Pulmonary artery endothelial cell (primary cell): ENCODE measurements at regions not wholly inside any gene's neighbourhood (a gene's known extent, or its start where the extent isn't known, plus 50 kb on each side); places are given as distances from the start of the nearest gene placed in this dataset.
"Not testable (repeated sequence)": the region's sequence is repeated elsewhere in the genome, so short reads cannot be mapped to it uniquely, and the experiment has no call there.

Source experiments
- DNase-seq: peaks from one replicate; pipeline ENCODE4 v3.0.0-alpha.2; 2011; ENCODE audit warnings: low read depth, low spot score

- DNase-seq, result no peak
Measured at GRCh38 chr4:120636120-120636630, 286.4 kb downstream of the PRDM5 start.

GRCh38 chr4:120633810-120634209 lies 288.7 kb downstream of the PRDM5 start:
- no peak for DNase-seq

- DNase-seq, result no peak
Measured at GRCh38 chr4:120630427-120630826, 292.1 kb downstream of the PRDM5 start.

- DNase-seq, result no peak
Measured at GRCh38 chr4:120629546-120630108, 292.9 kb downstream of the PRDM5 start.

GRCh38 chr4:120622601-120623000 lies 299.9 kb downstream of the PRDM5 start:
- no peak for DNase-seq

- DNase-seq, result no peak
Measured at GRCh38 chr4:120617171-120617570, 305.4 kb downstream of the PRDM5 start.

GRCh38 chr4:120616041-120616440 lies 306.5 kb downstream of the PRDM5 start:
- DNase-seq, result no peak

- DNase-seq, result no peak
Measured at GRCh38 chr4:120613778-120614177, 308.7 kb downstream of the PRDM5 start.

GRCh38 chr4:120611092-120611491 lies 311.4 kb downstream of the PRDM5 start:
- DNase-seq, result no peak

- DNase-seq, result no peak
Measured at GRCh38 chr4:120591038-120591437, 331.5 kb downstream of the PRDM5 start.

GRCh38 chr4:120589787-120590186 lies 332.7 kb downstream of the PRDM5 start:
- DNase-seq, result no peak

- no peak for DNase-seq
Measured at GRCh38 chr4:120568731-120569130, 353.8 kb downstream of the PRDM5 start.

- DNase-seq, result no peak
Measured at GRCh38 chr4:120561648-120562047, 360.9 kb downstream of the PRDM5 start.

GRCh38 chr4:120557372-120557771 lies 365.2 kb downstream of the PRDM5 start:
- no peak for DNase-seq

- DNase-seq, result no peak
Measured at GRCh38 chr4:120555058-120555457, 367.5 kb downstream of the PRDM5 start.

GRCh38 chr4:120554086-120554485 lies 368.4 kb downstream of the PRDM5 start:
- DNase-seq, result no peak

GRCh38 chr4:120550624-120551220 lies 371.8 kb downstream of the PRDM5 start:
- DNase-seq, result not testable (repeated sequence)

- no peak for DNase-seq
Measured at GRCh38 chr4:120549011-120549570, 373.4 kb downstream of the PRDM5 start.

- DNase-seq, result no peak
Measured at GRCh38 chr4:120545391-120545790, 377.1 kb downstream of the PRDM5 start.

- no peak for DNase-seq
Measured at GRCh38 chr4:120544838-120545237, 377.7 kb downstream of the PRDM5 start.

GRCh38 chr4:120540625-120541024 lies 381.9 kb downstream of the PRDM5 start:
- DNase-seq, result no peak

- no peak for DNase-seq
Measured at GRCh38 chr4:120536884-120537283, 385.6 kb downstream of the PRDM5 start.

GRCh38 chr4:120528428-120528827 lies 394.1 kb downstream of the PRDM5 start:
- no peak for DNase-seq
